Neural cell (in vitro differentiated cells): ENCODE measurements at regions not wholly inside any gene's neighbourhood (a gene's known extent, or its start where the extent isn't known, plus 50 kb on each side); places are given as distances from the start of the nearest gene placed in this dataset.

Experiments used
- EP300 ChIP-seq: fragments of 450-650 bp; conservative IDR thresholded peaks from 2 replicates; pipeline ENCODE4 v1.6.1; 2014; ENCODE audit warnings: antibody characterized with exemption, mild to moderate bottlenecking, moderate library complexity; ENCODE audit not compliant: poor library complexity, severe bottlenecking
- EZH2 ChIP-seq: fragments of 200-600, 300-800 bp; shearing (Covaris generic), sonication (generic); IDR thresholded peaks from 2 replicates; pipeline ENCODE4 v1.6.1; 2014; ENCODE audit warnings: antibody characterized with exemption, low read length, borderline replicate concordance, mild to moderate bottlenecking; ENCODE audit not compliant: insufficient read depth, poor library complexity, severe bottlenecking
- POLR2AphosphoS5 ChIP-seq: IDR thresholded peaks from 2 replicates; pipeline ENCODE4 v1.6.1; 2012
- TAF1 ChIP-seq: IDR thresholded peaks from 2 replicates; pipeline ENCODE4 v1.6.1; 2012; ENCODE audit warnings: low read depth

- TF ChIP-seq POLR2AphosphoS5 (no peak), EZH2 (no peak), EP300 (no peak), TAF1 (no peak)
These were observed 100.1 kb upstream of the PRSS3 start for GRCh38 chr9:33695299-33695698.
